ENCODE measurements at regions not wholly inside any gene's neighbourhood (a gene's known extent, or its start where the extent isn't known, plus 50 kb on each side); places are given as distances from the start of the nearest gene placed in this dataset.

DNA sequence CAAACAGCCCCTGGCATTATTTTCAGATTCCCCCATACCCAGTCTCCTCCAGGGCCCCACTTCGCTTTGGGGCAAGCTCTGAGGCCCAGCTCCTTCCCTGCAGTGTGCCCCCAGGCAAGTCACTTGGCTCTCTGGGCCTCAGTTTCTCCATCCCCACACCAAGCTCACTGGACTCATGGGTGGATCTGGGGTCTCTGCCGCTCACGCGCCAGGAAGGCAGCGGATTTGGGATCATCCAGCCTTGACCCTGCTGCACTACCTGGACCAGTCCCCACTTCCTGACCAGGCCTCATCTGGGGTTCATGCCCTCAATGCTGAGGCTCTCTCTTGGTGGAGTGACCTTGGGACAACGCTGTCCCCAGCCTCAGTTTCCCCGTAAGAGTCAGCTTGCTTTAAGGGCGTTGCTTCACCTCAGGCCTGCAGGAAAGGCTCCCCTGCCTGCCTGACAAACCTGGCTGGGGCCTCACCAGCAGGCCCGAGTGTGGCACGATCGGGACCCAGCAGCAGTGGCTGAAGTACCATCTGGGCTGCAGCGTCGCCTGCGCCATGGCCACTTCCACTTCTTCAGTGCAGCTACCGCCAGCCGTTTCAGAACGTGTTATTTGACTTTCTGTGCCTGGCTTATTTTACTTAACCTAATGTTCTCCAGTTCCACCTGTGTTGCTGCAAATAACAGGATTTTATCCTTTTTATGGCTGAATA lies 519.6 kb upstream of the SEMA6A start:
- TF ChIP-seq, protein P1, sequence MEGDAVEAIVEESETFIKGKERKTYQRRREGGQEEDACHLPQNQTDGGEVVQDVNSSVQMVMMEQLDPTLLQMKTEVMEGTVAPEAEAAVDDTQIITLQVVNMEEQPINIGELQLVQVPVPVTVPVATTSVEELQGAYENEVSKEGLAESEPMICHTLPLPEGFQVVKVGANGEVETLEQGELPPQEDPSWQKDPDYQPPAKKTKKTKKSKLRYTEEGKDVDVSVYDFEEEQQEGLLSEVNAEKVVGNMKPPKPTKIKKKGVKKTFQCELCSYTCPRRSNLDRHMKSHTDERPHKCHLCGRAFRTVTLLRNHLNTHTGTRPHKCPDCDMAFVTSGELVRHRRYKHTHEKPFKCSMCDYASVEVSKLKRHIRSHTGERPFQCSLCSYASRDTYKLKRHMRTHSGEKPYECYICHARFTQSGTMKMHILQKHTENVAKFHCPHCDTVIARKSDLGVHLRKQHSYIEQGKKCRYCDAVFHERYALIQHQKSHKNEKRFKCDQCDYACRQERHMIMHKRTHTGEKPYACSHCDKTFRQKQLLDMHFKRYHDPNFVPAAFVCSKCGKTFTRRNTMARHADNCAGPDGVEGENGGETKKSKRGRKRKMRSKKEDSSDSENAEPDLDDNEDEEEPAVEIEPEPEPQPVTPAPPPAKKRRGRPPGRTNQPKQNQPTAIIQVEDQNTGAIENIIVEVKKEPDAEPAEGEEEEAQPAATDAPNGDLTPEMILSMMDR (conservative IDR thresholded peaks at IDR 0.05) = no peak
- TF ChIP-seq EZH2 (IDR thresholded peaks at IDR 0.05; ENCODE audit: low read depth) = no peak
